GM21576 (cell line): ENCODE measurements at regions not wholly inside any gene's neighbourhood (a gene's known extent, or its start where the extent isn't known, plus 50 kb on each side); places are given as distances from the start of the nearest gene placed in this dataset.

ENCODE experiments used
- ATAC-seq: cut with Tn5 transposase; IDR thresholded peaks from one replicate; pipeline ENCODE4 v1.9.1; 2021; ENCODE audit warnings: mild to moderate bottlenecking, moderate library complexity; ENCODE audit not compliant: unreplicated experiment

DNA sequence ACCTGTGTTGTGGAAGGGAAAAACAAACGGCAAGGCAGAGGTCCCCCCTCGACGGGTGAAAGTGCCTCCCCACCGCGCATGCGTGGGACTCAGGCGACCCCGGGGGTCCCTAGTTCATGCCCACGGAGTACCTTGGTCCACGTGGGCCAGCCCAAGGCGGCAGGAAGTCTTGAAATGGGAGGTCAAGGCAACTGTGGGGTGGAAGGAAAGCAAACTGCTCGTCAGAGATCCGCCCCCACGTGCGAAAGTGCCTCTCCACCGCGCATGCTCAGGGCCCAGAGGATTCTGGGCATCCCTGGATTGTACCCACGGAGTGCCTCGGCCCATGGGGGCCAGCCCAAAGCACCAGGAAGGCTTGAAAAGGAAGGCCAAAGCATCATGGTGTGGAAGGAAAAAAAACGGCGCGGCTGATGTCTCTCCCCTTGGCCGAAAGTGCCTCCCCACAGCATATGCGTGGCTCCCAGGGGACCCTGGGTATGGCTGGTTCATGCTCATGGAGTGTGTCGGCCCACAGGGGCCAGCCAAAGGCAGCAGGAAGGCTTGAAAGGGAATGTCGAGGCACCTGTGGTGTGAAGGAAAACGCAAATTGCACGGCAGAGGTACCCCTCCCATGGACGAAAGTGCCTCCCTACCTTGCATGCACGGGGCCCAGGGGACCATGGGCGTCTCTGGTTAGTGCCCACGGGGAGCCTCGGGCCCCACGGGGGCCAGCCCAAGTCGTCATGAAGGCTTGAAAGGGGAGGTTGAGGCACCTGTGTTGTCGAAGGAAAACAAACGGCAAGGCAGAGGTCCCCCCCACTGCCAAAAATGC is 369.7 kb downstream of the ALG10 start:
- ATAC-seq, result no peak

DNA sequence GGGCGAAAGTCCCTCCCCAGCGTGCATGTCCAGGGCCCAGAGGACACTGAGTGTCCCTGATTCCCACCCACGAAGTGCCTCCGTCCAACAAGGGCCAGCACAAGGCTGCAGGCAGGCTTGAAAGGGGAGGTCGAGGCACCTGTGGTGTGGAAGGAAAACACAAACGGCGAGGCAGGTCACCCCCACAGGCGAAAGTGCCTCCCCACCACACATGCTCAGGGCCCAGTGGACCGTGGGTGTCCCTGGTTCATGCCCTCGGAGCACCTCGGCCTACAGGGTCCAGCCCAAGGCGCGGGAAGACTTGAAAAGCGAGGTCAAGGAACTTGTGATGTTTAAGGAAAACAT is 370.4 kb downstream of the ALG10 start:
- no peak for ATAC-seq

DNA sequence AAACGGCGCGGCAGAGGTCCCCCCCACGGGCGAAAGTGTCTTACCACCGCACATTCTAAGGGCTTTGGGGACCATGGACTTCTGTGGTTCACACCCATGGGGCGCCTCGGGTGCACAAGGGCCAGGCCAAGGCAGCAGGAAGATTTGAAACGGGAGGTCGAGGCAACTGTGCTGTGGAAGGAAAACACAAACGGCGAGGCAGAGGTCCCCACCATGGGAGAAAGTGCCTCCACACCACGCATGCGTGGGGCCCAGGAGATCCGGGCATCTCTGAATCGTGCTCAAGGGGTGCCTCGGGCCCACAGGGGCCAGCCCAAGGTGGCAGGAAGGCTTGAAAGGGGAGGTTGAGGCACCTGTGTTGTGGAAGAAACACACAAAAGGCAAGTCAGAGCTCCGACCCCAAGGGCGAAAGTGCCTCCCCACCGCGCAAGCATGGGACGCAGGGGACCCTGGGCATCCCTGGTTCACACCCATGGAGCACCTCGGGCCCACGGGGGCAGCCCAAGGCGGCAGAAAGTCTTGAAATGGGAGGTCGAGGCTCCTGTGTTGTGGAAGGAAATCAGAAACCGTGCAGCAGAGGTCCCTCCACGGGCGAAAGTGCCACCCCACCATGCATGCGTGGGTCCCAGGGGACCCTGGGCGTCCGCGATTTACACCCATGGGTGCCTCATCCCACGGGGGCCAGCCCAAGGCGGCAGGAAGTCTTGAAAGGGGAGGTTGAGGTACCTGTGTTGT is 371.0 kb downstream of the ALG10 start:
- no peak for ATAC-seq

DNA sequence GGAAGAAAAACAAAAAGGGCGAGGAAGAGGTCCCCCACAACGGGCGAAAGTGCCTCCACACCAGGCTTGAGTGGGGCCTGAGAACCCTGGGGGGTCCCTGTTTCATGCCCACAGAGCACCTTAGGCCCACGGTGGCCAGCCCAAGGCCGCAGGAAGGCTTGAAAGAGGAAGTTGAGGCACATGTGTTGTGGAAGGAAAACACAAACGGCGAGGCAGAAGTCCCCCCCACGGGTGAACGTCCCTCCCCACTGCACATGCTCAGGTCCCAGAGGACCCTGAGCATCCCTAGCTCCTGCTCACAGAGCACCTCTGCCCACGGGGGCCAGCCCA is 371.5 kb downstream of the ALG10 start:
- ATAC-seq, result no peak

GRCh38 chr12:34394211-34395055 is 372.1 kb downstream of the ALG10 start:
- ATAC-seq, result no peak

GRCh38 chr12:34395056-34396005 is 373.0 kb downstream of the ALG10 start:
- ATAC-seq, result no peak

DNA sequence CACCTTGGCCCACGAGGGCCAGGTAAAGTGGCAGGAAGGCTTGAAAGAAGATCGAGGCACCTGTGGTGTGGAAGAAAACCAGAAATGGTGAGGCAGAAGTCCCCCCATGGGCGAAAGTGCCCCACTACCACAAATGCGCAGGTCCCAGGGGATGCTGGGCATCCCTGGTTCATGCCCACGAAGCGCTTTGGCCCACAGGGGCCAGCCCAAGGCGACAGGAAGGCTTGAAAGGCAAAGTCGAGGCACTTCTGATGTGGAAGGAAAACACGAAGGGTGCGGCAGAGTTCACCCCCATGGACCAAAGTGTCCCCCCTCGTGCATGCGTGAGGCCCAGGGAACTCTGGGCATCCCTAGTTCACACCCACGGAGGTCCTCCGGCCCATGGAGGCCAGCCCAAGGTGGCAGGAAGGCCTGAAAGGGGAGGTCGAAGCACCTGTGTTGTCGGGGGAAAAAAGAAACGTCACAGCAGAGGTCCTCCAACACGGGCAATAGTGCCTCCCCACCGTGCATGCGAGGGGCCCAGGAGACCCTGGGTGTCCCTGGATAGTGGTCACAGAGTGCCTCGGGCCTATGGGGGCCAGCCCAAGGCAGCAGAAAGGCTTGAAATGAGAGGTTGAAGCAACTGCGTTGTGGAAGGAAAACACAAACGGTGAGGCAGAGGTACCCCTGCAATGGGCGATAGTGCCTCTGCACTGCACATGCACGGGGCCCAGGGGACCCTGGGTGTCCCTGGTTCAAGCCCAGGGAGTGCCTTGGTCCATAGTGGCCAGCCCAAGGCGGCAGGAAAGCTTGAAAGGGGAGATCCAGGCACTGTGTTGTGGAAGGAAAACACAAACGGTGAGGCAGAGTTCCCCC is 373.9 kb downstream of the ALG10 start:
- ATAC-seq, result no peak

- no peak for ATAC-seq
Measured at GRCh38 chr12:34396861-34397590, 374.7 kb downstream of the ALG10 start.

DNA sequence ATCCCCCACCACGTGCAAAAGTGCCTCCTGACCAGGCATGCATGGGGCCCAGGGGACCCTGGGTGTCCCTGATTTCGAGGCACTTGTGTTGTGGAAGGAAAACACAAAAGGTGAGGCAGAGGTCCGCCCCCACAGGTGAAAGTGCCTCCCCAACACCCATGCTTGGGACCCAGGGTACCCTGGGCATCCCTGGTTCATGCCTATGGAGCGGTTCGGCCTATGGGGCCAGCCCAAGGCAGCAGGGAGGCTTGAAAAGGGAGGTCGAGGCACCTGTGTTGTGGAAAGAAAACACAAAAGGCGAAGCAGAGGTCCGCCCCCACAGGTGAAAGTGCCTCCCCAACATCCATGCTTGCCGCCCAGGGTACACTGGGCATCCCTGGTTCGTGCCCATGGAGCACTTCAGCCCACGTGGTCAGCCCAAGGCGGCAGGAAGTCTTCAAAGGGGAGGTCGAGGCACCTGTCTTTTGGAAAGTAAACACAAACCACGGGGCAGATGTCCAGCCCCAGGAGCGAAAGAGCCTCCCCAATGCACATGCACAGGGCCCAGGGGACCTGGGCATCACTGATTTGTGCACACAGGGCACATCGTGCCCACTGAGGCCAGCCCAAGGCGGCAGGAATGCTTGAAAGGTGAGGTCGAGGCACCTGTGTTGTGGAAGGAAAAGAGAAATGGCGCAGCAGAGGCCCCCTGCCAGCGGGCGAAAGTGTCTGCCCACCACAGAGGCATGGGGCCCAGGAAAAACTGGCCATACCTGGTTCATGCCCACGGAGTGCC is 375.5 kb downstream of the ALG10 start:
- ATAC-seq, result no peak

- ATAC-seq, result no peak
Measured at GRCh38 chr12:34398366-34398705, 376.0 kb downstream of the ALG10 start.

- no peak for ATAC-seq
Measured at GRCh38 chr12:34398706-34399630, 376.7 kb downstream of the ALG10 start.

DNA sequence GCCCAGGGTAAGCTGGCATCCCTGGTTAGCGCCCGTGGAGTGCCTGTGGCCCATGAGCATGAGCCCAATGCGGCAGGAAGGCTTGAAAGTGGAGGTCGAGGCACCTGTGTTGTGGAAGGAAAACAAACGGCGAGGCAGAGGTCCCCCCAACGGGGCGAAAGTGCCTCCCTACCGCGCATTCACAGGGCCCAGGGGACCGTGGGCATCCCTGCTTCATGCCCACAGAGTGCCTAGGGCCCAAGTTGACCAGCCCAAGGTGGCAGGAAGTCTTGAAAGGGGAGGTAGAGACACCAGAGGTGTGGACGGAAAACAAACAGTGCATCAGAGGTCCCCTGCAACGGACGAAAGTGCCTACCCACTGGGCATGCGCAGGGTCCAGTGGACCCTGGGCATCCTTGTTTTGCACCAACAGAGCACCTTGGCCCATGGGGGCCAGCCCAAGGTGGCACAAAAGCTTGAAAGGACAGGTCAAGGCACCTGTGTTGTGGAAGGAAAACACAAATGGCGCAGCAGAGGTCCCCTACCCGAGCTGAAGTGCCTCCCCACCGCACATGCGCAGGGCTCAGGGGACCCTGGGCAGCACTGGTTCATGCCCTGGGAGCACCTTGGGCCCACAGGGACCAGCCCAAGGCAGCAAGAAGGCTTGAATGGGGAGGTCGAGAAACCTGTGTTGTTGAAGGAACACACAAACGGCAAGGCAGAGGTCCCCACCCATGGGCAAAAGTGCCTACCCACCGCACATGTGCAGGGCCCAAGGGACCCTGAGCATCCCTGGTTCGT is 377.5 kb downstream of the ALG10 start:
- no peak for ATAC-seq

- ATAC-seq, result no peak
Measured at GRCh38 chr12:34400411-34400881, 378.1 kb downstream of the ALG10 start.

DNA sequence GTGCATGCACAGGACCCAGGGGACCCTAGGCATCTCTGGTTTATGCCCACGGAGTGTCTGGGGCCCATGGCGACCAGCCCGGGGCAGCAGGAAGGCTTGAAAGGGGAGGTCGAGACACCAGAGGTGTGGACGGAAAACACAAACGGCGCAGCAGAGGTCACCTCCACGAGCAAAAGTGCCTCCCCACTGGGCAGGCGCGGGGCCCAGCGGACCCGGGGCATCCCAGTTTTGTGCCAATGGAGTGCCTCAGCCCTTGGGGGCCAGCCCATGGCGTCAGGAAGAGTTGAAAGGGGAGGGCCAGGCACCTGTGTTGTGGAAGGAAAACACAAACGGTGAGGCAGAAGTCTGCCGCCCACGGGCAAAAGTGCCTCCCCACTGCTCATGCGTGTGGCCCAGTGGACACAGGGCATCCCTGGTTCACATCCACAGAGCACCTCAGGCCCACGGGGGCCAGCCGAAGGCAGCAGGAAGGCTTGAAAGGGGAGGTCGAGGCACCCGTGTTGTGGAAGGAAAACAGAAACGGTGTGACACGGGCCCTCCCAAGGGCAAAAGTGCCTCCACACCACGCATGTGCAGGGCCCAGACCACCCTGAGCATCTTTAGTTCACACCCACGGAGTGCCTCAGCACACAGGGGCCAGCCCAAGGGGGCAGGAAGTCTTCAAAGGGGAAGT is 378.8 kb downstream of the ALG10 start:
- no peak for ATAC-seq

GRCh38 chr12:34401659-34402227 is 379.4 kb downstream of the ALG10 start:
- ATAC-seq, result no peak
